ENCODE measurements at regions not wholly inside any gene's neighbourhood (a gene's known extent, or its start where the extent isn't known, plus 50 kb on each side); places are given as distances from the start of the nearest gene placed in this dataset.

GRCh38 chr10:59586407-59586891, 123.2 kb downstream of the SLC16A9 start:
- H3K4me3 ChIP-seq (ENCODE audit: control insufficient read depth, low read depth, low read length): no peak overlapping the region
- no peak for DNase-seq (ENCODE audit: low read depth)
- no peak for TF ChIP-seq CTCF (IDR thresholded peaks at IDR 0.05; ENCODE audit: control insufficient read depth, insufficient read depth, low read depth, low read length, missing control alignments)

DNA sequence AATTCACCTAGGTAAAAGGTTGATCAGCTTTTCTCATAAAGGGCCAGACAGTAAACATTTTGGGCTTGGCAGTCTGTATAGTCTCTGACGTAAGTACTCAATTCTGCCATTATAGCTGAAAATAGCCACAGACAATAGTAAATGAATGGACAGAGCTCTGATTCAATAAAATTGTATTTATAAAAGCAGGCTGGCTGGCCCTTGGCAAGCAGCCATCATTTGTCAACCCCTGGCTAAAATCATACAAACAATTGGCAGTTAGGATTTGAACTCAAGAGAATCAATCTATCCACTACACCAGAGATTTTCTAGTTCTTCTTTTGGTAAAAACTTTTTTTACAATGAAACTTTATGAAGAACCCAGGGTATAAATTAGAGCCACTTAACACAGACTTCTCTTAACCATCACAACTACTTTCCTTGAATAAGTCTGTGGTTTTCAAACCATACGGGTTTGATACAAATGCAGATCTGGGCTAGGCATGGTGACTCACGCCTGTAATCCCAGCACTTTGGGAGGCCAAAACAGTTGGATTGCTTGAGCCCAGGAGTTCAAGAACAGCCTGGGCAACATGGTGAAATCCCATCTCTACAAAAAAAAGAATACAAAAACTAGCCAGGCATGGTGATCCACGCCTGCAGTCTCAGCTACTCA, 124.5 kb downstream of the SLC16A9 start:
- TF ChIP-seq CTCF (IDR thresholded peaks at IDR 0.05; ENCODE audit: control insufficient read depth, insufficient read depth, low read depth, low read length, missing control alignments): no peak
- no peak overlapping the region for H3K4me3 ChIP-seq (ENCODE audit: control insufficient read depth, low read depth, low read length)
- no peak for DNase-seq (ENCODE audit: low read depth)

DNA sequence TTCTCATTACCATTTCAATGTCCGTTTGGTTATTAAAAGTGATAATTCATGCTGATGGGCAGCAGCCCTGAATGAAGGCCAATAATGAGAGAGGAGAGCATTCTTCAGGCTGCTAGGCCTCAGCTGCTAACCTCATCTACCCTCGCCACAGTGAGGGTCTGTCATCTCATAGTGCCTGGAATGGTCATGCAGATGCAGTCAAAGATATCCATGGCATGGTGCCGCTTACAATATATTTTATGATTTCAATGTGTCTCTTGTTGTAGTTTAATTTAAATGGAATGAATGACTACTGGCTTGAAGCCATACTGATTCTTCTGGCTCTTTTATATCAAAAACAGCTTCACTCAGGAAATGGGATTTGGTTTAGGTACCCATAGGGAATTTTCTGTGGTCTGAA, 126.9 kb downstream of the SLC16A9 start:
- TF ChIP-seq CTCF (IDR thresholded peaks at IDR 0.05; ENCODE audit: control insufficient read depth, insufficient read depth, low read depth, low read length, missing control alignments): no peak
- no peak for DNase-seq (ENCODE audit: low read depth)
- H3K4me3 ChIP-seq (ENCODE audit: control insufficient read depth, low read depth, low read length): no peak overlapping the region

- no peak for TF ChIP-seq CTCF (IDR thresholded peaks at IDR 0.05; ENCODE audit: control insufficient read depth, insufficient read depth, low read depth, low read length, missing control alignments)
- no peak for DNase-seq (ENCODE audit: low read depth)
Measured at GRCh38 chr10:59582058-59582457, 127.6 kb downstream of the SLC16A9 start.

GRCh38 chr10:59580026-59580863, 129.4 kb downstream of the SLC16A9 start:
- peak; percentile 11 for DNase-seq (ENCODE audit: low read depth)
- no peak overlapping the region for H3K4me3 ChIP-seq (ENCODE audit: control insufficient read depth, low read depth, low read length)
- peak; percentile 54 for TF ChIP-seq CTCF (IDR thresholded peaks at IDR 0.05; ENCODE audit: control insufficient read depth, insufficient read depth, low read depth, low read length, missing control alignments)

More at GRCh38 chr10:59582058-59582457, 127.6 kb downstream of the SLC16A9 start:
- no peak overlapping the region for H3K4me3 ChIP-seq (ENCODE audit: control insufficient read depth, low read depth, low read length)

DNA sequence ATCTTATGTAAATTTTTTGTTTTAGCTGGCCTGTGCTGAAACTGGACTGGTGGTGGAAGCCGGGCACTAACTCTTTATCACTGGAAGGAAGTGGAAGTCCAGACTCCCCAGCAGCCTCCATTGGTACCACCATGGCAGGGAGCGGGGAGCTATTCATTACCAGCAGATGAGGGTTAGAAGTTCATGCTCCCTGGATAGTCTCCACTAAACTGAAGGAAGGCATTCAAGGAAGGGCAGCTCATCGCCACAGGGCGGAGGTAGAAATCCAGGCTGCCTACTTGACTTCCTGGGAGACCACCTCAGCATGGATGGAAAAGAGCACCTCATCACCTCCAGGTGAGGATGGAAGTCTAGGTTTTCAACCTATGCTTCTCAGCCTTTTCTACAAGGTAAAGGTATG, 130.9 kb downstream of the SLC16A9 start:
- no peak overlapping the region for H3K4me3 ChIP-seq (ENCODE audit: control insufficient read depth, low read depth, low read length)
- no peak for DNase-seq (ENCODE audit: low read depth)
- TF ChIP-seq CTCF (IDR thresholded peaks at IDR 0.05; ENCODE audit: control insufficient read depth, insufficient read depth, low read depth, low read length, missing control alignments): no peak
